ENCODE measurements at regions not wholly inside any gene's neighbourhood (a gene's known extent, or its start where the extent isn't known, plus 50 kb on each side); places are given as distances from the start of the nearest gene placed in this dataset.

GRCh38 chr10:27451054-27451453 is 53.0 kb upstream of the RAB18 start:
- intact Hi-C loops (cut with micrococcal nuclease) = no loop called here

- intact Hi-C loops (cut with micrococcal nuclease) = no loop called here
Observed at GRCh38 chr10:27450225-27450624, 53.9 kb upstream of the RAB18 start.

GRCh38 chr10:27449571-27449970 is 54.5 kb upstream of the RAB18 start:
- intact Hi-C loops (cut with micrococcal nuclease) = no loop called here

GRCh38 chr10:27448921-27449320 is 55.2 kb upstream of the RAB18 start:
- intact Hi-C loops (cut with micrococcal nuclease) = no loop called here

GRCh38 chr10:27447540-27447939 is 56.6 kb upstream of the RAB18 start:
- intact Hi-C loops (cut with micrococcal nuclease) = loop anchor here (2.0 kb wide), 1 partner anchor 83 kb away; no protein-coding TSS in a partner anchor

GRCh38 chr10:27446091-27446918 is 57.8 kb upstream of the RAB18 start:
- intact Hi-C loops (cut with micrococcal nuclease) = loop anchor here (1.0 to 2.0 kb wide), 6 partner anchors 58 to 796 kb away; partner anchors contain the start of gene RAB18

GRCh38 chr10:27445070-27445469 is 59.0 kb upstream of the RAB18 start:
- intact Hi-C loops (cut with micrococcal nuclease) = no loop called here

- intact Hi-C loops (cut with micrococcal nuclease) = no loop called here
Observed at GRCh38 chr10:27440478-27440877, 63.6 kb upstream of the RAB18 start.

- intact Hi-C loops (cut with micrococcal nuclease) = no loop called here
Observed at GRCh38 chr10:27440021-27440420, 64.1 kb upstream of the RAB18 start.

GRCh38 chr10:27439101-27439500 is 65.0 kb upstream of the RAB18 start:
- intact Hi-C loops (cut with micrococcal nuclease) = no loop called here

GRCh38 chr10:27437775-27438174 is 66.3 kb upstream of the RAB18 start:
- intact Hi-C loops (cut with micrococcal nuclease) = no loop called here

- intact Hi-C loops (cut with micrococcal nuclease) = no loop called here
Observed at GRCh38 chr10:27436710-27437109, 67.4 kb upstream of the RAB18 start.

GRCh38 chr10:27433976-27434375 is 70.1 kb upstream of the RAB18 start:
- intact Hi-C loops (cut with micrococcal nuclease) = no loop called here

- intact Hi-C loops (cut with micrococcal nuclease) = no loop called here
Observed at GRCh38 chr10:27426948-27427467, 77.1 kb upstream of the RAB18 start.

GRCh38 chr10:27413831-27414348 is 90.2 kb upstream of the RAB18 start:
- intact Hi-C loops (cut with micrococcal nuclease) = no loop called here

- intact Hi-C loops (cut with micrococcal nuclease) = no loop called here
Observed at GRCh38 chr10:27413387-27413786, 90.7 kb upstream of the RAB18 start.

- intact Hi-C loops (cut with micrococcal nuclease) = no loop called here
Observed at GRCh38 chr10:27410153-27410552, 94.0 kb upstream of the RAB18 start.

GRCh38 chr10:27407271-27407670 is 96.8 kb upstream of the RAB18 start:
- intact Hi-C loops (cut with micrococcal nuclease) = no loop called here

- intact Hi-C loops (cut with micrococcal nuclease) = no loop called here
Observed at GRCh38 chr10:27399871-27400270, 104.2 kb upstream of the RAB18 start.

GRCh38 chr10:27393961-27394360 is 110.1 kb upstream of the RAB18 start:
- intact Hi-C loops (cut with micrococcal nuclease) = no loop called here

GRCh38 chr10:27392606-27393005 is 111.5 kb upstream of the RAB18 start:
- intact Hi-C loops (cut with micrococcal nuclease) = no loop called here

- intact Hi-C loops (cut with micrococcal nuclease) = no loop called here
Observed at GRCh38 chr10:27391916-27392315, 112.2 kb upstream of the RAB18 start.

GRCh38 chr10:27391325-27391724 is 112.8 kb upstream of the RAB18 start:
- intact Hi-C loops (cut with micrococcal nuclease) = no loop called here
